NCI-H524 (cell line): ENCODE measurements at regions not wholly inside any gene's neighbourhood (a gene's known extent, or its start where the extent isn't known, plus 50 kb on each side); places are given as distances from the start of the nearest gene placed in this dataset.

Experiments used
- DNase-seq, 2 experiments: peaks; one replicate each; lab custom pipeline; 2025; lab: John Stamatoyannopoulos, UW

DNA sequence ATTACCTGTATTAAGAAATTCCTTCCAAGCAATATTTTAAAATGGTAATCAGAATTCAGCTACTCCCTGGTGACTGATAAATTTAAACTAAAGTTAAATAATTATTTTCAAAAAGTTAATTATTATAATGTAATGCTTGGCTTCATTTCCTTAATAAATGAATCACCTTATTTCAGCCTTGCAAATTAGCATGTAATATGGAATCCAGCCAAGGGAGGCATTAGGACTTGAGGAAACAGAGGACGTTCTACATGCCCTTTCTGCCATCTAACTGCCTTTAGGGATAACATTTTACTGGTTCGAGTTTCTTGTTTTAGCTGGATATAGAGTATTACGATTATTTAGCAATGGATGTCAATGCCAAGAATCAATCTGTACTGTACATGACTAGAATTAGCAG is 636.3 kb downstream of the TSN start:
- no peak for DNase-seq

DNA sequence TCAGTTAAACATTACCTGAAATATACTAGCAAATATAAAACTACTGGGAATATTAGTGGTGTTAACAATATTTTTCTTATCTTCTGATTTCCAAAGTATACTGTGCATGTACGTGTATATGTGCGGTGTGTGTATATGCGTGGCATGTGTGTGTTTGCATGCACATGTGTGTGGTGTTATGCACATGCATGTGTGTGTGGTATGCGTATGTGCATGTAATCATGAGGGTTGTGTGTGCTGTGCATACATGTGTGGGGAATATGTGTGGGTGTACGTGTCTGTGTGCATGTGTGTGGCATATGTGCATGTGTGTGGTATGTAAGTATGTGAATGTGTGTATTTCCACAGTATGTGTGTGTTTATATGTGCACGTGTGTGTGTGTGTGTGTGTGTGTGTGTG is 640.2 kb downstream of the TSN start:
- DNase-seq = no peak

DNA sequence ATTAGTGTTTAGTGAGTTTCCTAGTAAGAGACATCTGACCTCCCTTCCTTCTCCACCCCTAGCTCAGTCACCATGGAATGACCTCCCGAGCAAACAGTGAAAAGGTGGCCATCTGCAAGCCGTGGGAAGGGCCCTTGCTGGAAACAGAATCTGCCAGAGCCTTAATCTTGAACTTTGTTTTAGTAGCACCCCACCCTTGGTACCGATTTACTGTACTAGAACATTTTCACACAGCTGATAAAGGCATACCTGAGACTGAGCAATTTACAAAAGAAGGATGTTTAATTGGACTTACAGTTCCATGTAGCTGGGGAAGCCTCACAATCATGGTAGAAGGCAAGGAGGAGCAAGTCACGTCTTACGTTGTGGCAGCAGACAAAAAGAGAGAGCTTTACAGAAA is 655.8 kb downstream of the TSN start:
- no peak for DNase-seq

DNA sequence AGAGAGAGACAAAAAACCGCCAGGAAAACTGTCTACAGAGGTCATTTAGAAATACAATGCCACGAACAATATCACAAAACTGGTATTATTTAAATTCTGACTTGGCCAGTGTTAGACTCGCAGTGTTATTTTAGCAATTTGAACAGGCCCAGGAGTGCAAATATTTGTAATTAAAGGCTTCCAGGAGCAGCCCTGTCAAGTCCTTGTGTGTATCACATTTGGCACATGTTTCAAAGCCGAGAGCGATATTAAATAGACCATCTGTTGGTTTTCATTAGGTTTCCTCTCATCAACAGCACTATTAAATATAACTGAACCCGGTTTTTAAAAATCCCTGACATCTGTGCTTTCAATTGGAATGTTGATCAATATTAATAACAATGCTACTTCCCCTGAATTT is 656.9 kb downstream of the TSN start:
- peak; percentile 45 to 81 for DNase-seq

DNA sequence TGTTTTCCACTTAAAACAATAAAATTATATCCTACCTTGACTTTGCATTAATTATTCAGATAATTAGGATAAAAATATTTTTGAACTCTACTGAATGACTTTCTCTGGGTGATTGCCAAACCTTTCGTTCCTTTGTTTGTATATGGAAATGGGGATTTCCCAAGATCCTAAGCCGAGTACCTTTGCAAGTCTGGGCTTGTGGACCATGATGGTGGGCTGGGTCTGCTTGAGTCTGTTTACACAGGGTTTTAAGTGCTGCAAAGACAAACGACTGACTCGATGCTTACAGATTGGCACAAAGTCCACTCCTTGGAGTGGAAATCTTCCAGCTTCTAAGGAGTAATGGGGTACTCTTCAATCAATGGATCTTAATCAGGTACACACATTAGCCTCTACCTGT is 659.5 kb downstream of the TSN start:
- peak; percentile 0 to 49 for DNase-seq

DNA sequence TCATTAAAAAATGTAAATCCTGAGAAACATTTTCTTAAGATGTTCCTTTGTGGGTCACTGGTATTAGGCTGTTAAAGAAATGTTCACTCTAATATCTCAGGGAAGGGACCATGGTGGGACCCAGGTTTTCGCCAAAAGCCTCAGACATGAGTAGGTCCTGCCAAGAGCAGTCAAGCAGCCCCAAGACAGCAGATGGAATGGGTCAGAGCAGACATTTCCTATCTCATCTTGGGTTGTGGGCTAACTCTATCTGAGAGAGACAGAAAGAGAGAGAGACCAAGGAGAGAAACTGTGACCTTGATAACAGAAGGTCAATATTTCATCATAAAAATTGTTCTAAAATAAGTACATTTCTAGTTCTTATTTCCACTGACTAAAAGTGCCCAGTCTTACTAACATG is 661.7 kb downstream of the TSN start:
- DNase-seq = no peak

DNA sequence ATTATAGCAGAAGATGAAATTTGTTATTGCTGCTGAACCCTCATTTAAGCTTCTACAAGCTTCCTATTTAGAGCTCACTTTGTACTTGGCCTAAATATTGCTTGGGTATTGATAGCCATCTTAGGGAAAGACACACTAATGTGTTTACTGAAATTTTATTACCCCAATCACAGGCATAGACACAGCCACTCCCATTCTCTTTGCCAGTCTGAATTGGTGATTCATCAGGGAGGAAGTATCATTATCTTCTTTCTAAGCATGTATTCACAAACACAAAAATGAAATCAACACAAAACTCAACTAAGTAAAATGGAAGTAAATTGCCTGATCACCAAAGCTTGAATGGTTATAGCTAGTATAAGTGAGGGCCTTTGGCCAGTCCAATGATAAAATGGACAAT is 666.3 kb downstream of the TSN start:
- no peak for DNase-seq

DNA sequence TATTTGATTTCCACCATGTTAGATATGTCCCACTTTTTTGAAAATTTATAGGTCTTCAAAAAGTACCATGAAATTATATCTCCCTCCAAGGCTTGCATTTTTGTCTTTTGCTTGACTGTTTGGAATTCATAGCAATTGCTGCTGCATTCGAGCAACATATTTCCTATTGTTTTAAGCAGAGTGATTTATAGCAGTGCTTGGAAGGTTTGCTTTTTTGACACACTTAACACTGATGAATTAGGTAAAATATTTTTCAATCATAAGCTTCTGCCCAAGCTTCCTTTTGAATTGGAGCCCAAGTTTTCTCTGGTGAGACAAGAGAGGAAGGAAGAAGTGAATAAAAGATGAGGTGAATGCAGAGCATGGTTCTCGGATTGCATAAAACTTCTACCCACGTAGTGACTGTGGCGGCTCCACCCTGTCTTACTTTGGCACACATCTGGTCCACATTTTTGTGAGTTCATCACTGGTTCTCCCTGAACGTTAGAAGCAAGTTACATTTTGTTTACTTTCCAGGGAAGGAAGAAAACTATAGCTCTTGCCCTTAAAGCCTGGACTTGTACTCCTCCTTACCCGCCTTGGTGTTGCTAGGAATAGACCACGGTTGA is 667.0 kb downstream of the TSN start:
- no peak for DNase-seq

DNA sequence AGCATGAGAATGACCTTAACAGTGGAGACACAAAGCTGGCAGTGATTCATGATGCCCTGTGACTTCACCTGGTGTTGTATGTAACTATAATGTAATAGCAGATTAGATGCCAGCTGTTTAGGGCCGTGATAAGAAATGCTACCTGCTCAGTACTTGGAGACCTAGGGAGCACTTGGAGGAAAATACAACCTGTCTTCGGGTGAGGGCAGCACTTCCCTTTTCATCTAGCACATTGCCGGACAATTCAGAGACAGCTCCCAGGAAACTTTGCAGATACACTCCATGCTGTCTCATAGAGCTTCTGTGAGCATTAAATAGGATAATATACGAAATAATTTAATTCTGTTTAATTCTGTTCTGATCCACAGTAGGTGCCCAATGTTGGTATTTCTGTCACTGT is 668.5 kb downstream of the TSN start:
- DNase-seq = peak in 1 of 2 experiments; percentile 1

DNA sequence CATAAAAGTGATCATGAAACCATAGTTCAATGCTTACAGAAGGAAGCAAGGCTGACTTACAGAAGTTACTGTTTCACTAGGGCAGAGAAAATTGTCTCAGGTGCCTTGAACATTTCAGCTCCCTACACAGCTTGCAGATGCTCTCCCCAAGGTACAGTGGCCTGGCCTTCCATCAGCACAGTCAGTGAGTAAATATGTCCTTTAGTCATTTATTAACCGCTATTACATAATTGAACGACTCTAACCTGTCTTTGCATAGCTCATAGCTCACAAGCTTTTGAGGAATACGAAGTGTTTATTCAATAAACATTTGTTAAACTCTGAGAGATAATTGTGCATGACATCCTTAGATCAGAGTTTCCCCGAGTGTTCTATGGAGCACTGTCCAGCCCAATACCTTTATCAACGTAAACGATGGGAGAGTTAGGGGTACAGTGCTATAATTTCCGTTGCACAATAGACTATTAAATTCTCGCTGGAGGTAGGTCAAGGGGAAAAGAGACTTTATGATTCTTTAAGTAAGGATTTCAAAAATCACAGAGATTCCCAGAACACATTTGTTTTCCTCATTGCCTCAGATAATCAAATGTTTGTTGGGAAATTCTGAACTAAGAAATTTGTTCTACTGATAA is 677.8 kb downstream of the TSN start:
- DNase-seq = no peak

DNA sequence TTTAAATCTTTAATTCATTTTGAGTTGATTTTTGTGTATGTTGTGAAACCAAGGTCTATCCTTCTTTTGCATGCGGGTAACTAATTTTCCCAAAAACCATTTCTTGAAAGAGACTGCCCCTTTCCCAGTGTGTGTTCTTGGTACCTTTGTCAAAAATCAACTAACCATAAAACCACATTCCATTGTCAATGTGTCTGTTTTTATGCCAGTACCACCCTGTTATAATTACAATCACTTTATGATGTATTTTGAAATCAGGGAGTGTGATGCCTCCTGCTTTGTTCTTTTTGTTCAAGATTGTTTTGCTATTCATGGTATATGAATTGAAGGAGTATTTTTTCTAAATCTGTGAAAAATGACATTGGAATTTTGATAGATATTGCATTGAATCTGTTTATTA is 689.6 kb downstream of the TSN start:
- DNase-seq = no peak

DNA sequence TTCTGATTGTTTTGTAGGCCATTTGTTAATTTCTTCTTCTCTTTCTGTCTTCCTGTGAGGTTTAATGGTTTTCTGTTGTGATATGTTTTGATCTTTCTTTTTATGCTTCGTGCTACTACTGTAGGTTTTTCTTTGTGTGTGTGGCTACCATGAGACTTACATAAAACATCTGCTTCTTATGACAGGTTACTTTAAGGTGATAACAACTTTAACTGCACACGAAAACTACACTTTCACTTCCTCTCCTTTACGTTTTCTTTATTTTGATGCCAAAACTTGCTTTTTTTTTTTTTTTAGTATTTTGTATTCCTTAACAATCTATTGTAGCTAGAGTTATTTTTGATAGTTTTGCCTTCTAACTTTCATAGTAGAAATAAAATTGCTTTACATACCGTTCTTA is 691.3 kb downstream of the TSN start:
- DNase-seq = no peak

DNA sequence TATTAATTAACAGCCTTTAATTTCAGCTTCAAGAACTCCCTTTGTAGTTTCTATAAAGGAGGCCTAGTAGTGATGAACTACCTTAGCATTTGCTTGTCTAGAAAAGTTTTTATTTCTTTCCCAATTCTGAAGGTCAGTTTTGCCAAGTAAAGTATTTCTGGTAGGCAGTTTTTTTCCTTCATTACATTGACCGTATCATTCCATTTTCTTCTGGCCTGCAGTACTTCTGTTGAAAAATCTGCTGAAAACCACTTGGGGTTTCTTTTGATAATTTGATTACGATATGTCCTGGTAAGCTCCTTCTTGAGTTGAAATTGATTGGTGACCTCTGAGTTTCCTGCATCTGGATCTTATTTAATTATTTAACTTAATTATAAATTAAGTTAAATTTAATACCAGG is 691.8 kb downstream of the TSN start:
- no peak for DNase-seq

DNA sequence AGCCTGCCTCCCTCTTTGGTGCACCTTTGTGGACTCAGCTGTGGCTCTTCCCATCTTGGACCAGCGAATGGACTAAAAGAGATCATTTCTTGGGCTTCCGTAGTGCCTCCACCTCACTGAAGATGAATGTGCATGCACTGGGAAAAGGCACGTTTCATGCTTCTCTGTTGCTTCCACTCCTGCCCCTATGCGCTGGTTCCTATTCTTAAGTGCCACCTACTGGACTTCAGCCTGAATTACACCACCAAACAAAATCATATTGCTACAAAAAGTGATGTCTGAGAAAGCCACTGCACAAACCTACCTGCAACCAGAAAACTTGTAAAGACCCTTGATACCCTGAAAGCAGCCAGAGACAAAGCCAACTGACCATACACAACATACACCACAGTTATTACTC is 695.6 kb downstream of the TSN start:
- DNase-seq = peak; percentile 22 to 56

DNA sequence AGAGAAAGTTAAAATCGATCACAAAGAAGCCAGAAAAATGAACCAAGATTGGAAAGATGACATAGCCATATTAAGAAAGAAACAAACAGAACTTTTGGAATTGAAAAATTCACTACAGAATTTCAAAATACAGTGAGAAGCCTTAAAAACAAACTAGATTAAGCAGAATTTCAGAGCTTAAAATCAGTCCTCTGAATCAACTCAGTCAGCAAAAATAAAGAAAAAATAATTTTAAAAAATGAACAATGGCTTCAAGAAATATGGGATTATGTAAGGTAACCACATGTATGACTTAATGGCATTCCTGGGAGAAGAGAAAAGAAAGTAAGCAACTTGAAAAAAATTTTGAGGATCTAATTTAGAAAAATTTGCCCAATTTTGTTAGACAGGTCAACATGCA is 696.2 kb downstream of the TSN start:
- no peak for DNase-seq

DNA sequence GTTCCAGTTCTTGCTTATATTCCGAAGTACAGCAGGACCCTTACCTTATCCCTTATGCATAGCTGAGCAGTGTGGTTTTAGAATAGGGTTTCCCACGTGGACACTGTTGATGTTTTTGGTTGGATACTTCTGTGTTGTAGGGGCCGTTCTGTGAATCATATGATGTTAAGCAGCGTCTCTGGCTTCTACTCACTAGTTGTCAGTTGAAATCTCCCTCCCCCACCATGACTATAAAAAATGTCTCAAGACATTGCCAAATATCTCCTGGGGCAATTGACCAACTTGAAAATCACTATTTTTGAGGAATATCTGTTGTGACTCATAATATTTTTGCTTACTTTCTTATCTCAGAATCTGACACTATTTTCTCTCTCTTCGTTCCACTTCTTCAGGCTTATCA is 713.7 kb downstream of the TSN start:
- no peak for DNase-seq

DNA sequence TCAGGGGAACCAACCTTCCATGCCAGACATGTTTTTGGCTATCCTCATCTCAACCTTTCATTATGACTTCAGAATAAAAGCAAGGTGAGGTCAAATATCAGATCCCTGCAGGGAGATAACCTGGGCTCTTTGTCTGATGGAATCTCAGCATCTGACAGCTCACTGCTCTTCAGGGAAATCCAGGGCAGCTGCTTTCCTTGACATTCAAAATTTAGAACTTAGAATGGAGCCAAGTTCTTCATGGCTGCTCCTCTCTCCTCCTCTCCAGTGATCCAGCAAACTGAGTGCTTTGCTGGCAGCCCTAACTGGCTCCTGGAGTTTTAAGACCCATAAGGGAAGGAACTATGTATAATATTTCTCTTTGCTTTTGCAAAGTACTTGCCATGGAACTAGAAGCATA is 716.3 kb downstream of the TSN start:
- no peak for DNase-seq

DNA sequence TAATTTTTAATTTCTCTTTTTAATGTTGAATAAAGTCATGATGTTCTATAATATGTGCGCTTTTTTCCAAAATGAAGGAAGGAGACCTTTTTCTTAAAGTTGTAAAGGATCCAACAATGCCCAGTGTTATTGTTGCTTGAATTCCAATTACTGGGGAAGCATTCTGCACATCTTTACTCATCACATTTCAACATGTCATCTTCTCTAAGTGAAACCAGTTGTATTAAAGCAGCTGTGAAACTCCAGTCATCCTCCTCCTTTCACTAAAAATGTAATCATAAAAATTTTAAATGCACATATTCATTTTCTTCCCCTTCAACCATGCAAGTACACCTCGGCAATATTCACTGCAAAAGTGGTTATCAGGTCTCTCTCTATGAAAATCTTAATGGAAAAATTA is 722.7 kb downstream of the TSN start:
- DNase-seq = no peak

DNA sequence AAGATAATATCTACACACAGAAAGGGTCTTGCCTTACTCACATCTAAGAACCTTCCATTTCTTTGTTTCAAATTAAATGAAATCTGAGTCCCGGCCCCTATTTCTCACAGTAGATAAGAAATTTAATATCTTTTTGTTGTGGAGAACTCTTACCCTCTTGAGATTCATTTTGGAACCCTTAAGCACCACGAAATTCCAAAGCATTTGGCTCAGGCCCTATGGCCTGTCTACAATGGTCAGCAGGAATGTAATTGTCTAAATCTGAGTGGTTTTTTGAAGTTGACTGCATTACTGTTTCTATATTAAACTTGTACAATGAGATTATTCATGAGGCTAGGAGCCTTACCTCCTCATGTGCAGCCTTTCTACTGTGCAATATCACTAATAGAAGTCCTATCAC is 723.3 kb downstream of the TSN start:
- DNase-seq = no peak

DNA sequence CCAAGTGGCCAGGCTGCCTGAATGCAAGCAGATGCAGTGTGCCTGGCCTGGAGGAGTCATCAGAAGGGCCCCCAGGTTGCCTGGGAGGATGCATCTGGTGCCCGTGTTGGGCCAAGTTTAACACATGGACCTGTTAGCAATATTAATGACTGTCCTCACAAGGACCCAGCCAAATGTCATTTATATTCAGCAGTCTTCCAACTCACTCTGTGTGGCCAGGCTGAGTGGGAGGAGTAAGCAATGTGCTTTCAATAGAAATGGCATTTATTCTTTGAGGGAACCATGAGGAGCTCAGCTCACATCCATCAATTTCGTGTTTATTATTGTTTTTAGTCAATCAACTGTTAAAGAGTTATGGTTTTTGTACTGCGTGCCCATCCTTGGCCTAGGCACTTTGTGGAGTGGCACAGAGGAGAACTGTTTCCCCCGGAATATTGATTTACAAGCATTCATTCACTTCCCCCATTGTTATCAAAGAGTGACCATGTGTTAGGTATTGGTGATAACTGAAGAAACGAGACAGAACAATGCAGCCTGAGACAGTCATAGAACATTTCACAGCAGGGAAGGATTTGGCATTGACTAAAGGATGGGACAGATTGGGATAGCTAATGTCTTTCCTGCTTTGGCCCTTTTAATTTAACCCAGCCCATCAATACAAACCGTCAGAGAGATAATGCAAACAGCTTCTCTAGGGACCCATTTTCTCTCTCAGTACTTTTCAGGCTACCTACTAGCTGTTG is 725.2 kb downstream of the TSN start:
- DNase-seq = no peak

DNA sequence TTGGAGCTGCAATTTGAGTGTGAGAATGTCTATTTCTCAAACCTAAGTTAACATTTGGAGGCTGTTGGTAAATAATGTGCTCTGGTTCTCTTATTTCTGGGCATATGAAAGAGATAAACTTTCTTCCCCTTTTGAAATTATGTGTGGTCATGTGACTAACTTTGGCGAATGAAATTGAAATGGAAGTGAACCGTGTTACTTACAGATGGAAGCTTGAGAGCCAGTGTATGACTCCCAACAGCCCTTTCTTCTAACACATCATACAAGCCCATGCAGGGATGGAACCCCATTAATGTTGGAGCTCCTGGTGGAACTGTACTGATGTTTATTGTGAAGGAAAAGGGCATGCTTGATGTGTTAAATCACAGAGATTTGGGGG is 725.8 kb downstream of the TSN start:
- no peak for DNase-seq

DNA sequence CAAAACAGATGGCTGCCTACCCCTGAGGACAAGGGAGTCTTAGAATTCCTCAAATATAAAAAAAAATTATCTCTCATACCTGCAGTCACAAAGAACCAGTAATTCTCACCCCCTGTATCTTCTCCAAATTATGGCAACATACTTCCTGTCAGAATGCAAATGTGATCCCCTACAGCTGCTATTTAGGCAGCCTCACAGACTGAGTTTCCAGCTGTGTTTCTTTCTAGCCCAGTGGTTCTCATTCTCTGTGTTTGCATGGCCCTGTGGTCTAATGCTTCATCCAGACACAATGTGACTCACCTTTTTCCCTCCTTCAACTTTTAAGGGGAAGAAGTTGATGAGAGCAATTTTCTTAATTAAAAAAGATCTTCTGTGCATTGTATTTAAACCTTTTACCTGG is 726.3 kb downstream of the TSN start:
- no peak for DNase-seq

DNA sequence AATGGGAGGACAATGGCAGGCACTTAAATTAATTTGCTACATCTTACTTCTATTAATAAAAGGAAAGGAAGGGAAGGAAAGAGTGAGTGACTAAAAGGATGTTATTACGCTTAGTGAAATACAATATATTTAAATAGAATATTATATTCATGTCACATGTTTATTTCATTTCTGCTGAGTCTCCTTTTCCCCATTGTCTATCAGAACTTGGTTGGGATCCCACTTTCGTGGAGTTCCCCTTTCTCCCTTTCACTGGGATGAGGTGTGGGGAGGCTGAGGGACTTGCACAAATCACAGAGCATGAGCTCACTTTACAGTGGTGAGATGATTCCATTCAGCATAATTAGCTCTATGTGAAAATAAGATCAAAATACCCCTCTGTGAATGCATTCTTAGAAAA is 730.6 kb downstream of the TSN start:
- DNase-seq = no peak
